RWPE2 (cell line): ENCODE measurements at regions not wholly inside any gene's neighbourhood (a gene's known extent, or its start where the extent isn't known, plus 50 kb on each side); places are given as distances from the start of the nearest gene placed in this dataset.

ENCODE experiments used
- ATAC-seq: fragments of 200-7000 bp; cut with Tn5 transposase; 3 replicates; pipeline ENCODE4 v1.9.1; 2021; ENCODE audit warnings: low read depth
- DNase-seq: peaks from one replicate; pipeline ENCODE4 v3.0.0-alpha.2; 2020; ENCODE audit warnings: low spot score
- H3K27ac ChIP-seq: fragments of 450-650 bp; 2 replicates; pipeline ENCODE4 v1.5.1; 2017; ENCODE audit warnings: mild to moderate bottlenecking; ENCODE audit not compliant: poor library complexity, severe bottlenecking
- H3K27me3 ChIP-seq: fragments of 250-450 bp; sonication (Bioruptor Pico); 2 replicates; pipeline ENCODE4 v1.5.1; 2021; ENCODE audit warnings: mild to moderate bottlenecking, moderate library complexity; ENCODE audit not compliant: insufficient read depth, poor library complexity, severe bottlenecking
- H3K36me3 ChIP-seq: fragments of 250-450 bp; sonication (Bioruptor Pico); 2 replicates; pipeline ENCODE4 v1.5.1; 2020; ENCODE audit warnings: low read depth, mild to moderate bottlenecking, moderate library complexity
- H3K4me1 ChIP-seq: fragments of 250-450 bp; sonication (Bioruptor Pico); 2 replicates; pipeline ENCODE4 v1.5.1; 2021; ENCODE audit warnings: mild to moderate bottlenecking, moderate library complexity; ENCODE audit not compliant: insufficient read depth, poor library complexity, severe bottlenecking
- H3K4me3 ChIP-seq: fragments of 250-450 bp; sonication (Bioruptor Pico); 2 replicates; pipeline ENCODE4 v1.5.1; 2021; ENCODE audit warnings: mild to moderate bottlenecking, moderate library complexity; ENCODE audit not compliant: severe bottlenecking
- H3K9me3 ChIP-seq: fragments of 250-450 bp; sonication (Bioruptor Pico); 2 replicates; pipeline ENCODE4 v1.5.1; 2021; ENCODE audit warnings: mild to moderate bottlenecking, moderate library complexity; ENCODE audit not compliant: severe bottlenecking
- CTCF ChIP-seq: fragments of 450-650 bp; IDR thresholded peaks from one replicate; pipeline ENCODE4 v1.5.1; 2017; ENCODE audit warnings: mild to moderate bottlenecking, moderate library complexity; ENCODE audit not compliant: poor library complexity, severe bottlenecking

GRCh38 chr12:91870872-91871707, 274.6 kb downstream of the BTG1 start:
- Histone ChIP-seq H3K9me3 (no peaks in the 10 kb centered on the region), H3K4me1 (no peaks in the 10 kb centered on the region), H3K27me3 (no peaks in the 10 kb centered on the region), H3K4me3 (no peak overlapping the region), H3K27ac (no peak overlapping the region), H3K36me3 (no peaks in the 10 kb centered on the region)
- no peak for DNase-seq
- TF ChIP-seq CTCF: no peak
- no peak for ATAC-seq

GRCh38 chr12:91868054-91868453, 277.6 kb downstream of the BTG1 start:
- Histone ChIP-seq H3K4me3 (no peak overlapping the region), H3K36me3 (no peaks in the 10 kb centered on the region), H3K27me3 (no peaks in the 10 kb centered on the region), H3K4me1 (no peaks in the 10 kb centered on the region), H3K27ac (no peak overlapping the region), H3K9me3 (no peaks in the 10 kb centered on the region)
- no peak for DNase-seq
- no peak for TF ChIP-seq CTCF
- no peak for ATAC-seq

- no peaks in the 10 kb centered on the region for H3K9me3 ChIP-seq
- no peaks in the 10 kb centered on the region for H3K27me3 ChIP-seq
- no peaks in the 10 kb centered on the region for H3K36me3 ChIP-seq
- DNase-seq: no peak
- no peaks in the 10 kb centered on the region for H3K4me1 ChIP-seq
- H3K27ac ChIP-seq: no peak overlapping the region
- no peak overlapping the region for H3K4me3 ChIP-seq
- no peak for ATAC-seq
- no peak for TF ChIP-seq CTCF
These were observed 279.1 kb downstream of the BTG1 start for GRCh38 chr12:91866566-91866965.

GRCh38 chr12:91863702-91864101, 281.9 kb downstream of the BTG1 start:
- TF ChIP-seq CTCF: no peak
- H3K36me3 ChIP-seq: no peaks in the 10 kb centered on the region
- no peak overlapping the region for H3K4me3 ChIP-seq
- DNase-seq (no peak), ATAC-seq (no peak)
- no peaks in the 10 kb centered on the region for H3K27me3 ChIP-seq
- H3K9me3 ChIP-seq: no peaks in the 10 kb centered on the region
- no peak overlapping the region for H3K27ac ChIP-seq
- no peaks in the 10 kb centered on the region for H3K4me1 ChIP-seq

- TF ChIP-seq CTCF: no peak
- no peak for DNase-seq
- H3K4me1 ChIP-seq: no peaks in the 10 kb centered on the region
- H3K36me3 ChIP-seq: no peaks in the 10 kb centered on the region
- H3K27ac ChIP-seq: no peak overlapping the region
- ATAC-seq: no peak
- no peaks in the 10 kb centered on the region for H3K27me3 ChIP-seq
- no peaks in the 10 kb centered on the region for H3K9me3 ChIP-seq
- no peak overlapping the region for H3K4me3 ChIP-seq
These were observed 284.1 kb downstream of the BTG1 start for GRCh38 chr12:91861554-91861953.
